ENCODE measurements at regions not wholly inside any gene's neighbourhood (a gene's known extent, or its start where the extent isn't known, plus 50 kb on each side); places are given as distances from the start of the nearest gene placed in this dataset.

GRCh38 chr15:96947296-96948229 lies 617.1 kb downstream of the NR2F2 start:
- Mint-ChIP-seq H3K27ac (ENCODE audit: unreplicated experiment) (no peak overlapping the region), H3K36me3 (ENCODE audit: unreplicated experiment) (no peaks in the 10 kb centered on the region), H3K4me3 (ENCODE audit: unreplicated experiment) (peak overlapping the region; percentile 63), H3K9me3 (ENCODE audit: unreplicated experiment) (no peaks in the 10 kb centered on the region), H3K27me3 (ENCODE audit: unreplicated experiment) (peaks cover 45% of the 10 kb centered on the region), H3K4me1 (ENCODE audit: unreplicated experiment) (peaks cover 2% of the 10 kb centered on the region)
- TF ChIP-seq CTCF (IDR thresholded peaks at IDR 0.05), result no peak
- no peak for DNase-seq (ENCODE audit: extremely low spot score, unreplicated experiment)

- Mint-ChIP-seq H3K36me3 (ENCODE audit: unreplicated experiment) (no peaks in the 10 kb centered on the region), H3K9me3 (ENCODE audit: unreplicated experiment) (no peaks in the 10 kb centered on the region), H3K4me1 (ENCODE audit: unreplicated experiment) (peaks cover 2% of the 10 kb centered on the region), H3K27me3 (ENCODE audit: unreplicated experiment) (peaks cover 47% of the 10 kb centered on the region), H3K4me3 (ENCODE audit: unreplicated experiment) (no peak overlapping the region), H3K27ac (ENCODE audit: unreplicated experiment) (no peak overlapping the region)
- no peak for TF ChIP-seq CTCF (IDR thresholded peaks at IDR 0.05)
- no peak for DNase-seq (ENCODE audit: extremely low spot score, unreplicated experiment)
Observed at GRCh38 chr15:96948981-96949380, 618.5 kb downstream of the NR2F2 start.

GRCh38 chr15:96958721-96959120 lies 628.2 kb downstream of the NR2F2 start:
- no peaks in the 10 kb centered on the region for H3K36me3 Mint-ChIP-seq (ENCODE audit: unreplicated experiment)
- H3K27me3 Mint-ChIP-seq (ENCODE audit: unreplicated experiment), result peaks cover under 1% of the 10 kb centered on the region
- DNase-seq (ENCODE audit: extremely low spot score, unreplicated experiment), result no peak
- no peak overlapping the region for H3K4me3 Mint-ChIP-seq (ENCODE audit: unreplicated experiment)
- peaks cover 5% of the 10 kb centered on the region for H3K9me3 Mint-ChIP-seq (ENCODE audit: unreplicated experiment)
- TF ChIP-seq CTCF (IDR thresholded peaks at IDR 0.05), result no peak
- H3K27ac Mint-ChIP-seq (ENCODE audit: unreplicated experiment), result no peak overlapping the region
- no peaks in the 10 kb centered on the region for H3K4me1 Mint-ChIP-seq (ENCODE audit: unreplicated experiment)

GRCh38 chr15:96959501-96959900 lies 629.0 kb downstream of the NR2F2 start:
- Mint-ChIP-seq H3K27me3 (ENCODE audit: unreplicated experiment) (no peaks in the 10 kb centered on the region), H3K4me3 (ENCODE audit: unreplicated experiment) (no peak overlapping the region), H3K9me3 (ENCODE audit: unreplicated experiment) (peaks cover 5% of the 10 kb centered on the region), H3K36me3 (ENCODE audit: unreplicated experiment) (no peaks in the 10 kb centered on the region), H3K4me1 (ENCODE audit: unreplicated experiment) (no peaks in the 10 kb centered on the region), H3K27ac (ENCODE audit: unreplicated experiment) (no peak overlapping the region)
- no peak for DNase-seq (ENCODE audit: extremely low spot score, unreplicated experiment)
- no peak for TF ChIP-seq CTCF (IDR thresholded peaks at IDR 0.05)

- H3K27ac Mint-ChIP-seq (ENCODE audit: unreplicated experiment), result no peak overlapping the region
- no peaks in the 10 kb centered on the region for H3K36me3 Mint-ChIP-seq (ENCODE audit: unreplicated experiment)
- no peak for TF ChIP-seq CTCF (IDR thresholded peaks at IDR 0.05)
- H3K4me3 Mint-ChIP-seq (ENCODE audit: unreplicated experiment), result no peak overlapping the region
- peaks cover 5% of the 10 kb centered on the region for H3K9me3 Mint-ChIP-seq (ENCODE audit: unreplicated experiment)
- no peak for DNase-seq (ENCODE audit: extremely low spot score, unreplicated experiment)
- no peaks in the 10 kb centered on the region for H3K27me3 Mint-ChIP-seq (ENCODE audit: unreplicated experiment)
- no peaks in the 10 kb centered on the region for H3K4me1 Mint-ChIP-seq (ENCODE audit: unreplicated experiment)
Observed at GRCh38 chr15:96960711-96961480, 630.4 kb downstream of the NR2F2 start.

Data from osteocyte (in vitro differentiated cells).